ENCODE measurements at regions not wholly inside any gene's neighbourhood (a gene's known extent, or its start where the extent isn't known, plus 50 kb on each side); places are given as distances from the start of the nearest gene placed in this dataset.
"Not testable (repeated sequence)": the region's sequence is repeated elsewhere in the genome, so short reads cannot be mapped to it uniquely, and the experiment has no call there.

DNA sequence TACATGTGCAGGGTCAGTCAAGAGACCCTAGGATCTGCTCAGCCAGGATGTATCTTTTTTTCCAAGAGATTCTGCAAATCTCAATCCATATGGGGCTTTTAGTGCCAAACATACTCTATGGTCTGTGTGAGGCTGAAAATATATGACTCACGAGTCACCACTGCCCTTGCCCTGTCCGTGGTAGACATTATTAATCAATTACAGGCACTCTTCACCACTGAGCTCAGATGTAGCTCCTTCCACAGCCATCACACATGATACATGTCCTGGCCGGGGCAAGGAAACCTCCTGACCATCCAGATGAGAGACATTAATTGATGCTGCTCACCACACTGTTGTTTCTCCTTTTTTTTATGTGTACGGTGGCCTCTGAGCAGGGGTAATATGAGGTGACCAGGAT is 90.2 kb upstream of the RET start:
- Histone ChIP-seq H3K4me3 (no peak overlapping the region), H3K27me3 (ENCODE audit: low read depth) (no peaks in the 10 kb centered on the region), H3K9me3 (no peaks in the 10 kb centered on the region), H3K4me1 (no peaks in the 10 kb centered on the region), H3K36me3 (replicated peaks) (no peaks in the 10 kb centered on the region)
- no peak for DNase-seq (ENCODE audit: low spot score in 2 of 2)
- in situ Hi-C loops (cut with MboI; ENCODE audit: low sequenced_read_pairs): no loop called here

GRCh38 chr10:42987121-42987541 is 89.7 kb upstream of the RET start:
- in situ Hi-C loops (cut with MboI; ENCODE audit: low sequenced_read_pairs): no loop called here
- H3K36me3 ChIP-seq (replicated peaks): no peaks in the 10 kb centered on the region
- no peaks in the 10 kb centered on the region for H3K9me3 ChIP-seq
- H3K4me3 ChIP-seq: no peak overlapping the region
- H3K4me1 ChIP-seq: no peaks in the 10 kb centered on the region
- DNase-seq (ENCODE audit: low spot score in 2 of 2): no peak
- H3K27me3 ChIP-seq (ENCODE audit: low read depth): no peaks in the 10 kb centered on the region

DNA sequence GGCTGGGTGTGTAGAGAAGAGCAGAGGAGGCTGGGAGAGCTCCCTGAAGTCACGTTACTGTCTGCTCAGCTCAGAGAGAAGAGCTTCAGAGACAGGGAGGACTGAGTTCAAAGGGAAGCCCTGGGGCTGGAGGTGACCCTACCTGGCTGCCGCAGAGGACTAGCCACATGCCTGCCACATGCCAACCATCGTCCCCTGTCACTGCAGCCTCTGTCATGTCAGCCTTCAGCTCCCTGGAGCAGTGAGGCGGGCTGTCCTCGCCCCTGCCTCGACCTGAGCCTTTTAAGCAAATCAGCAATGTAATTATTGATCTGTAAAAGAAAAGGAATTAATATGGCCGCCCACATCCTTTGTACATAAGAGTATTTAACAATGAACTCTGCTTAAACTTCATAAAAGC is 89.3 kb upstream of the RET start:
- no peaks in the 10 kb centered on the region for H3K27me3 ChIP-seq (ENCODE audit: low read depth)
- H3K4me1 ChIP-seq: no peaks in the 10 kb centered on the region
- DNase-seq (ENCODE audit: low spot score in 2 of 2): no peak

GRCh38 chr10:42988069-42988468 is 88.8 kb upstream of the RET start:
- Histone ChIP-seq H3K4me3 (no peak overlapping the region), H3K4me1 (no peaks in the 10 kb centered on the region), H3K36me3 (replicated peaks) (no peaks in the 10 kb centered on the region), H3K27me3 (ENCODE audit: low read depth) (no peaks in the 10 kb centered on the region), H3K9me3 (no peaks in the 10 kb centered on the region)
- in situ Hi-C loops (cut with MboI; ENCODE audit: low sequenced_read_pairs): no loop called here
- DNase-seq (ENCODE audit: low spot score in 2 of 2): no peak

More for the DNA sequence above, 89.3 kb upstream of the RET start:
- H3K9me3 ChIP-seq: no peaks in the 10 kb centered on the region
- H3K36me3 ChIP-seq (replicated peaks): no peaks in the 10 kb centered on the region
- H3K4me3 ChIP-seq: no peak overlapping the region
- in situ Hi-C loops (cut with MboI; ENCODE audit: low sequenced_read_pairs): no loop called here

GRCh38 chr10:42988517-42989395 is 88.1 kb upstream of the RET start:
- Histone ChIP-seq H3K4me1 (no peaks in the 10 kb centered on the region), H3K27me3 (ENCODE audit: low read depth) (no peaks in the 10 kb centered on the region), H3K36me3 (replicated peaks) (no peaks in the 10 kb centered on the region), H3K9me3 (no peaks in the 10 kb centered on the region), H3K4me3 (no peak overlapping the region)
- DNase-seq (ENCODE audit: low spot score in 2 of 2): no peak
- in situ Hi-C loops (cut with MboI; ENCODE audit: low sequenced_read_pairs): no loop called here

DNA sequence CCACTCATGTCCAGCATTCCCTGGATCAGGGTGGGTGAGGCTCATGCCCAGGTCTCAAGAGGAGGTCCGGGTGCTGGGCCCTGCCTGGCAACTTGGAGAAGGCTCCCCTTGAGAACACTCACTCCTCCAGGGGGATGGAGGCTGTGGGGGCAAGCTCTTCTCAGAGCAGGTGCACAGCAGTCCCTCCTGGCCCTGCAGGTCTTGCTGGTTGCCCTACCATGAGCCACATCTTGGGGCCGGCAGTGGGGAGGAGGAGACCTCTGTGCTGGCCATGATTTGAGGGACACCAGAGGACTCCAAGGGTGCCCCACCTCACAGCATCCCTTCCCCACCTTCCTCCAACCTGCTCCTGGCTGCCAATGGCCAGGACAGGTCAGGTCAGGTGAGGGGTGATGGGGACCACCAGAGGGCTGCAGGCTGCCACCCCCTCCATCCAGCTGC is 87.4 kb upstream of the RET start:
- Histone ChIP-seq H3K9me3 (no peaks in the 10 kb centered on the region), H3K36me3 (replicated peaks) (no peaks in the 10 kb centered on the region), H3K4me1 (no peaks in the 10 kb centered on the region), H3K4me3 (no peak overlapping the region), H3K27me3 (ENCODE audit: low read depth) (no peaks in the 10 kb centered on the region)
- no peak for DNase-seq (ENCODE audit: low spot score in 2 of 2)
- in situ Hi-C loops (cut with MboI; ENCODE audit: low sequenced_read_pairs): no loop called here

GRCh38 chr10:42990016-42990720 is 86.7 kb upstream of the RET start:
- H3K4me1 ChIP-seq: no peaks in the 10 kb centered on the region
- in situ Hi-C loops (cut with MboI; ENCODE audit: low sequenced_read_pairs): no loop called here
- H3K36me3 ChIP-seq (replicated peaks): no peaks in the 10 kb centered on the region
- no peaks in the 10 kb centered on the region for H3K27me3 ChIP-seq (ENCODE audit: low read depth)
- H3K9me3 ChIP-seq: no peaks in the 10 kb centered on the region
- no peak for DNase-seq (ENCODE audit: low spot score in 2 of 2)
- H3K4me3 ChIP-seq: no peak overlapping the region

DNA sequence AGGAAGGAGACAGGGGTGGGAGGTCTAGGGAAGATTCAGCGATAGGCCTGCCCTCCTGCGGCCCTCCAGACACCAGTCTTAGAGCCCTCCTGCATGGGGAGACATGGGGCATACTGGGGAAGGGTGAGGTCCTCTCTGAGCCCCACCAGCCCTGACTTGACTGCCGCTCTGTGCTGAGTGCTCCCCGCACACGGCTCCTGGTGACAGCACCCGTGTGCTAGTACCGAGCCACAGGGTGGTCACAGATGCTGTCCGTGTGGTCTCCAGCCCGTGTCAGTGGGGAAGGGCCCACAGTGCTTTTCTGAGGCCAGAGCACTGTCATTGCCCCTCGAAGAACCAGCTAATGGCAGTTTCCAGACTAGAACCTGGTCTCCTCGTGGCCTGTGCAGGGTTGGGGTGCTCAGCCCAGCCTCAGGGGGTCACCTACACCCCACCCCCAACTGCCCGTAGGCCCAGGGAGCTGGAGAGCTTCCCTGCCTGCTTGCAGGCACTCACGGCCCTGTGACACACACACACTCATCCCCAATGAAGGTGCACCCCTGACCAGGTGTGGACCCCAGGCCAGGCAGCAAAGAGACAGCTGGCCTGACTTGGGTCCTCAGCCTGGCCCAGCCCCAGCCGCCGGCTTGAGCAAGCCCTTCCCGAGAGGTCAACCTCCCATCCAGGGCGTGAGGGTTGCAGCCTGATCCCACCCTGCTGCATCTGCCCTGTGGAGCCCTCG is 86.0 kb upstream of the RET start:
- Histone ChIP-seq H3K27me3 (ENCODE audit: low read depth) (no peaks in the 10 kb centered on the region), H3K4me1 (no peaks in the 10 kb centered on the region), H3K36me3 (replicated peaks) (no peaks in the 10 kb centered on the region), H3K9me3 (no peaks in the 10 kb centered on the region), H3K4me3 (no peak overlapping the region)
- no peak for DNase-seq (ENCODE audit: low spot score in 2 of 2)
- in situ Hi-C loops (cut with MboI; ENCODE audit: low sequenced_read_pairs): no loop called here

GRCh38 chr10:42991442-42992098 is 85.3 kb upstream of the RET start:
- DNase-seq (ENCODE audit: low spot score in 2 of 2): no peak
- H3K27me3 ChIP-seq (ENCODE audit: low read depth): no peaks in the 10 kb centered on the region
- no peaks in the 10 kb centered on the region for H3K36me3 ChIP-seq (replicated peaks)
- in situ Hi-C loops (cut with MboI; ENCODE audit: low sequenced_read_pairs): no loop called here
- no peaks in the 10 kb centered on the region for H3K9me3 ChIP-seq
- H3K4me3 ChIP-seq: no peak overlapping the region
- H3K4me1 ChIP-seq: no peaks in the 10 kb centered on the region

GRCh38 chr10:42992156-42992956 is 84.5 kb upstream of the RET start:
- Histone ChIP-seq H3K4me1 (no peaks in the 10 kb centered on the region), H3K27me3 (ENCODE audit: low read depth) (no peaks in the 10 kb centered on the region), H3K4me3 (no peak overlapping the region), H3K36me3 (replicated peaks) (no peaks in the 10 kb centered on the region), H3K9me3 (no peaks in the 10 kb centered on the region)
- in situ Hi-C loops (cut with MboI; ENCODE audit: low sequenced_read_pairs): no loop called here
- no peak for DNase-seq (ENCODE audit: low spot score in 2 of 2)

DNA sequence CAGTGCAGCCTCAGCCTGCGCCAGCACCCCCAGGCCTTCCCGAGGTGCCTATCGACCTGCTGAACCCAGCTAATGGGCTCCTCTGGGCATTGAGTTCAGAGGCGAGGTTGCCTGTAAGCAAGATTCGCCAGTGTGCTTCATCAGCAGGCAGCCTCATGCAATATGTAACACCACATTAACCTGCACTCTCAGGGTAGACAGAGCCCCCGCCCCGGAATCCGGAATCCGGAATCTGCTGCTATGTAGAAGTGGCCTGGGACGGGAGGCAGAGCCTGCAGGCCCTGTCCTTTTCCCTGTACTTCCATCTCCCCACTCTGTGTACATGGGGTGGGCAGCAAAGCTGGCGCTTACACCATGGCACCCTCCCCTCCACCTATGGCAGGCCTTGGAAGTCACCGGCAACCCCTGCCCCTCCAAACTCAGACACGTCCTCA is 83.9 kb upstream of the RET start:
- Histone ChIP-seq H3K4me1 (no peaks in the 10 kb centered on the region), H3K9me3 (no peaks in the 10 kb centered on the region), H3K27me3 (ENCODE audit: low read depth) (no peaks in the 10 kb centered on the region), H3K36me3 (replicated peaks) (no peaks in the 10 kb centered on the region), H3K4me3 (no peak overlapping the region)
- in situ Hi-C loops (cut with MboI; ENCODE audit: low sequenced_read_pairs): no loop called here
- no peak for DNase-seq (ENCODE audit: low spot score in 2 of 2)

- H3K4me3 ChIP-seq; H3K4me1 ChIP-seq; H3K36me3 ChIP-seq (replicated peaks); H3K27me3 ChIP-seq (ENCODE audit: low read depth); DNase-seq (ENCODE audit: low spot score in 2 of 2); in situ Hi-C loops (cut with MboI; ENCODE audit: low sequenced_read_pairs); H3K9me3 ChIP-seq: not testable (repeated sequence)
These were observed 82.0 kb upstream of the RET start for GRCh38 chr10:42994909-42995308.

GRCh38 chr10:42995537-42995936 is 81.3 kb upstream of the RET start:
- no peak for DNase-seq (ENCODE audit: low spot score in 2 of 2)
- no peak overlapping the region for H3K4me3 ChIP-seq
- no peaks in the 10 kb centered on the region for H3K4me1 ChIP-seq
- no peaks in the 10 kb centered on the region for H3K27me3 ChIP-seq (ENCODE audit: low read depth)
- no peaks in the 10 kb centered on the region for H3K36me3 ChIP-seq (replicated peaks)
- in situ Hi-C loops (cut with MboI; ENCODE audit: low sequenced_read_pairs): no loop called here
- H3K9me3 ChIP-seq: no peaks in the 10 kb centered on the region

Measured in HAP-1 (cell line).